HEK293T (cell line): ENCODE measurements at regions not wholly inside any gene's neighbourhood (a gene's known extent, or its start where the extent isn't known, plus 50 kb on each side); places are given as distances from the start of the nearest gene placed in this dataset.

ENCODE experiments used
- ARNT ChIP-seq: fragments of 450-650 bp; IDR thresholded peaks from 2 replicates; pipeline ENCODE4 v1.6.1; 2017; ENCODE audit warnings: mild to moderate bottlenecking
- FOXM1 ChIP-seq: fragments of 450-650 bp; IDR thresholded peaks from 2 replicates; pipeline ENCODE4 v1.6.1; 2017; ENCODE audit warnings: mild to moderate bottlenecking, borderline replicate concordance
- L3MBTL2 ChIP-seq: fragments of 450-650 bp; conservative IDR thresholded peaks from 2 replicates; pipeline ENCODE4 v1.6.1; 2016; ENCODE audit warnings: mild to moderate bottlenecking
- LEF1 ChIP-seq: fragments of 450-650 bp; IDR thresholded peaks from 2 replicates; pipeline ENCODE4 v1.6.1; 2017; ENCODE audit warnings: mild to moderate bottlenecking, borderline replicate concordance
- NFRKB ChIP-seq: fragments of 450-650 bp; IDR thresholded peaks from 2 replicates; pipeline ENCODE4 v1.6.1; 2016; ENCODE audit warnings: mild to moderate bottlenecking, moderate library complexity
- SUZ12 ChIP-seq: fragments of 450-650 bp; IDR thresholded peaks from 2 replicates; pipeline ENCODE4 v1.6.1; 2016; ENCODE audit warnings: mild to moderate bottlenecking

- TF ChIP-seq FOXM1 (no peak), SUZ12 (no peak), NFRKB (no peak), LEF1 (no peak), ARNT (no peak), L3MBTL2 (no peak)
Measured at GRCh38 chr2:236408786-236409185, 144.6 kb upstream of the ASB18 start.
